CD4-positive, alpha-beta T cell (primary cell): ENCODE measurements at regions not wholly inside any gene's neighbourhood (a gene's known extent, or its start where the extent isn't known, plus 50 kb on each side); places are given as distances from the start of the nearest gene placed in this dataset.

Experiments used
- ATAC-seq: fragments of 200-7000 bp; cut with Tn5 transposase; one replicate; pipeline ENCODE4 v1.10.0; 2022; ENCODE audit warnings: mild to moderate bottlenecking; ENCODE audit not compliant: poor library complexity
- CTCF ChIA-PET: fragments of 350-600 bp; sonication (Branson Sonifier 250); formaldehyde crosslinking; loops from one replicate; lab custom pipeline; 2021; ENCODE audit warnings: antibody characterized with exemption, inconsistent platforms; lab: Charles Lee
- POLR2A ChIA-PET: fragments of 350-600 bp; sonication (Branson Sonifier 250); formaldehyde crosslinking; loops from one replicate; lab custom pipeline; 2021; ENCODE audit warnings: antibody characterized with exemption, inconsistent platforms; lab: Charles Lee
- DNase-seq, 14 experiments: peaks; one replicate each; pipeline ENCODE4 v3.0.0-alpha.2; 2013 to 2020; ENCODE audit warnings: mixed read lengths in 2 of 14
- H3K27ac ChIP-seq, 2 donors: one replicate each; pipeline versions ENCODE4 v1.5.1 to v1.7.0; 2013; ENCODE audit warnings: low read length in 2 of 2, low read depth in 1 of 2, mild to moderate bottlenecking in 1 of 2
- H3K27me3 ChIP-seq, 2 experiments: 1 replicate in 1 of 2; 2 replicates in 1 of 2; pipeline versions ENCODE4 v1.6.1 to v1.7.0; 2013; ENCODE audit warnings: low read length in 2 of 2, control low read depth in 1 of 2, mild to moderate bottlenecking in 1 of 2, moderate library complexity in 1 of 2; ENCODE audit not compliant: insufficient read depth in 2 of 2, control insufficient read depth in 1 of 2
- H3K36me3 ChIP-seq: one replicate; pipeline ENCODE4 v1.6.1; 2013; ENCODE audit warnings: low read length, control low read depth; ENCODE audit not compliant: insufficient read depth
- H3K4me1 ChIP-seq: one replicate; pipeline ENCODE4 v1.6.1; 2013; ENCODE audit warnings: low read length, control low read depth; ENCODE audit not compliant: insufficient read depth
- H3K4me3 ChIP-seq: one replicate; pipeline ENCODE4 v1.5.1; 2013; ENCODE audit warnings: mild to moderate bottlenecking, low read length, moderate library complexity
- H3K9me3 ChIP-seq, 2 experiments: 1 replicate in 1 of 2; 2 replicates in 1 of 2; pipeline versions ENCODE4 v1.6.1 to v1.7.0; 2013; ENCODE audit warnings: low read length in 2 of 2, mild to moderate bottlenecking in 2 of 2, control low read depth in 1 of 2, moderate library complexity in 1 of 2; ENCODE audit not compliant: control insufficient read depth in 1 of 2, insufficient read depth in 1 of 2
- H3K27ac Mint-ChIP-seq: one replicate; pipeline ENCODE4 v1.8.0; 2020; ENCODE audit warnings: mixed read lengths
- H3K27me3 Mint-ChIP-seq: one replicate; pipeline ENCODE4 v1.8.0; 2021; ENCODE audit warnings: mixed read lengths
- H3K36me3 Mint-ChIP-seq: one replicate; pipeline ENCODE4 v1.8.0; 2021; ENCODE audit warnings: low read depth, mixed read lengths
- H3K4me1 Mint-ChIP-seq: one replicate; pipeline ENCODE4 v1.8.0; 2021; ENCODE audit warnings: low read depth, mixed read lengths
- H3K4me3 Mint-ChIP-seq: one replicate; pipeline ENCODE4 v1.8.0; 2020; ENCODE audit warnings: mild to moderate bottlenecking, mixed read lengths
- H3K9me3 Mint-ChIP-seq: one replicate; pipeline ENCODE4 v1.8.0; 2020; ENCODE audit warnings: mixed read lengths
- CTCF ChIP-seq: fragments of 200-600 bp; IDR thresholded peaks from one replicate; pipeline ENCODE4 v1.8.0; 2022; ENCODE audit warnings: antibody characterized with exemption, mild to moderate bottlenecking
- intact Hi-C, 2 experiments: fragments of 100-400 bp; cut with DNase I in 1 of 2; cut with micrococcal nuclease in 1 of 2; formaldehyde crosslinking; loops; one replicate each; pipeline versions ENCODE4 v1.15.1 to v1.9.0; 2023 to 2025; cut with DNase I, micrococcal nuclease

- no peaks in the 10 kb centered on the region for H3K4me1 ChIP-seq
- DNase-seq, result no peak
- H3K27me3 ChIP-seq, result no peaks in the 10 kb centered on the region
- no peaks in the 10 kb centered on the region for H3K4me1 Mint-ChIP-seq
- H3K27me3 Mint-ChIP-seq, result no peaks in the 10 kb centered on the region
- no peak overlapping the region for H3K27ac ChIP-seq
- ChIA-PET POLR2A (no interaction called here), CTCF (no interaction called here)
- H3K27ac Mint-ChIP-seq, result no peak overlapping the region
- no peak for TF ChIP-seq CTCF
- H3K4me3 Mint-ChIP-seq, result no peak overlapping the region
- no peak overlapping the region for H3K4me3 ChIP-seq
- no peaks in the 10 kb centered on the region for H3K36me3 Mint-ChIP-seq
- intact Hi-C loops, result no loop called here
- H3K9me3 Mint-ChIP-seq, result peaks cover 2% of the 10 kb centered on the region
- H3K9me3 ChIP-seq, result no peaks in the 10 kb centered on the region
- ATAC-seq, result no peak
- H3K36me3 ChIP-seq, result no peaks in the 10 kb centered on the region
Measured at GRCh38 chr2:66926594-66927112, 470.5 kb upstream of the ETAA1 start.

- intact Hi-C loops, result no loop called here
- ChIA-PET CTCF (no interaction called here), POLR2A (no interaction called here)
- H3K9me3 Mint-ChIP-seq, result peaks cover 2% of the 10 kb centered on the region
- H3K4me1 ChIP-seq, result no peaks in the 10 kb centered on the region
- H3K27me3 Mint-ChIP-seq, result no peaks in the 10 kb centered on the region
- no peak overlapping the region for H3K27ac ChIP-seq
- DNase-seq, result no peak
- H3K27me3 ChIP-seq, result no peaks in the 10 kb centered on the region
- no peak overlapping the region for H3K4me3 ChIP-seq
- H3K36me3 Mint-ChIP-seq, result no peaks in the 10 kb centered on the region
- H3K4me1 Mint-ChIP-seq, result no peaks in the 10 kb centered on the region
- H3K4me3 Mint-ChIP-seq, result no peak overlapping the region
- no peak for ATAC-seq
- no peak for TF ChIP-seq CTCF
- no peaks in the 10 kb centered on the region for H3K9me3 ChIP-seq
- no peaks in the 10 kb centered on the region for H3K36me3 ChIP-seq
- no peak overlapping the region for H3K27ac Mint-ChIP-seq
Measured at GRCh38 chr2:66929632-66930338, 467.3 kb upstream of the ETAA1 start.

- no peak for TF ChIP-seq CTCF
- Histone ChIP-seq H3K4me1 (no peaks in the 10 kb centered on the region), H3K4me3 (no peak overlapping the region), H3K9me3 (peaks cover 0 to 4% of the 10 kb centered on the region in 2 experiments), H3K27me3 (no peaks in the 10 kb centered on the region), H3K27ac (no peak overlapping the region), H3K36me3 (no peaks in the 10 kb centered on the region)
- intact Hi-C loops, result no loop called here
- Mint-ChIP-seq H3K4me3 (no peak overlapping the region), H3K36me3 (no peaks in the 10 kb centered on the region), H3K27me3 (no peaks in the 10 kb centered on the region), H3K4me1 (no peaks in the 10 kb centered on the region), H3K9me3 (peaks cover 2% of the 10 kb centered on the region), H3K27ac (no peak overlapping the region)
- ChIA-PET POLR2A (no interaction called here), CTCF (no interaction called here)
- ATAC-seq (no peak), DNase-seq (no peak)
Measured at GRCh38 chr2:66930339-66931220, 466.6 kb upstream of the ETAA1 start.
